Coronary artery (tissue), 2 donors: ENCODE measurements at regions not wholly inside any gene's neighbourhood (a gene's known extent, or its start where the extent isn't known, plus 50 kb on each side); places are given as distances from the start of the nearest gene placed in this dataset.

Source experiments
- DNase-seq: peaks from one replicate; pipeline ENCODE4 v3.0.0-alpha.2; 2017; ENCODE audit warnings: low spot score
- H3K27ac ChIP-seq, 2 donors: fragments of 200-600 bp; sonication (generic); one replicate each; pipeline ENCODE4 v1.5.1; 2016 to 2019
- H3K4me3 ChIP-seq: fragments of 200-600 bp; sonication (generic); 2 replicates; pipeline ENCODE4 v1.5.1; 2016; ENCODE audit warnings: mild to moderate bottlenecking, moderate library complexity
- TF ChIP-seq, protein P1 (sequence below): fragments of 200-600 bp; sonication (generic); IDR thresholded peaks from one replicate; pipeline ENCODE4 v1.5.1; 2019; ENCODE audit warnings: antibody characterized with exemption

DNA sequence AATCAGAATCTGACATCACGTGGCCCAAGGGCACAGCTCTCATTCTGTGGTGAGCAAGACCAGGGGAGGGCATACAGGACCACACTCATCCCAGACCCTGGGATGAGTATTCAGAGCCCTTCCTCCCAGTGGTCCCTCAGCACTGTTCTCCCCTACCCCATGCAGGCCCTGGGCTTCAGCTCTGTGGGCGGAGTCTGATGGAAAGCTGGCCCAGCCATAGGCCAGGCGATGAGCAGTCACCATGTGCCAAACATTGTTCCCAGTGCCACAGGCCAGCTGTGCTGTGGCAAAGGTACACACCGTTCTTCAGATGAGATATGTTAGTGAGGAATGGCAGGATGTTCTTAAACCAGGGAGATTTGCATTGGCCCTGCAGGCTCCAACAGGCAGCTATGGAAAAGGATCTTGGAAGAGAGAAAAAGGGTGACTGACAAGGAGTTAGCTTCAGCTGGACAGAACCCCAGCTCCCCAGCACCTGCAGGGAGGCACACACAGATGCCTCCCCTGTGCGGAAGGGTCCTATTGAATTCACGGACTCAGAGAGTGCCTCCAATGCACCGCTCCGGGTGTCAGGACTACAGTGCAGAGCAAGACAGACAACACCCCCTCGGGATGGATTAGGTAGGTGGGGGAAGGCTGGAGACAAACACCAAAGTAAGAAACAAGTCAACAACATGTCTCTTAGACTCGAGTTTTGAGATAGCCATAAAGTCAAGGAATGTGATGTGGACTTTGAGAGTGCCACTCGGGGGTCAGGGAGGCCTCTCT lies 596.0 kb upstream of the MGMT start:
- Histone ChIP-seq H3K4me3 (no peak overlapping the region), H3K27ac (no peak overlapping the region)
- TF ChIP-seq, protein P1, sequence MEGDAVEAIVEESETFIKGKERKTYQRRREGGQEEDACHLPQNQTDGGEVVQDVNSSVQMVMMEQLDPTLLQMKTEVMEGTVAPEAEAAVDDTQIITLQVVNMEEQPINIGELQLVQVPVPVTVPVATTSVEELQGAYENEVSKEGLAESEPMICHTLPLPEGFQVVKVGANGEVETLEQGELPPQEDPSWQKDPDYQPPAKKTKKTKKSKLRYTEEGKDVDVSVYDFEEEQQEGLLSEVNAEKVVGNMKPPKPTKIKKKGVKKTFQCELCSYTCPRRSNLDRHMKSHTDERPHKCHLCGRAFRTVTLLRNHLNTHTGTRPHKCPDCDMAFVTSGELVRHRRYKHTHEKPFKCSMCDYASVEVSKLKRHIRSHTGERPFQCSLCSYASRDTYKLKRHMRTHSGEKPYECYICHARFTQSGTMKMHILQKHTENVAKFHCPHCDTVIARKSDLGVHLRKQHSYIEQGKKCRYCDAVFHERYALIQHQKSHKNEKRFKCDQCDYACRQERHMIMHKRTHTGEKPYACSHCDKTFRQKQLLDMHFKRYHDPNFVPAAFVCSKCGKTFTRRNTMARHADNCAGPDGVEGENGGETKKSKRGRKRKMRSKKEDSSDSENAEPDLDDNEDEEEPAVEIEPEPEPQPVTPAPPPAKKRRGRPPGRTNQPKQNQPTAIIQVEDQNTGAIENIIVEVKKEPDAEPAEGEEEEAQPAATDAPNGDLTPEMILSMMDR, result no peak
- DNase-seq, result peak; percentile 57

DNA sequence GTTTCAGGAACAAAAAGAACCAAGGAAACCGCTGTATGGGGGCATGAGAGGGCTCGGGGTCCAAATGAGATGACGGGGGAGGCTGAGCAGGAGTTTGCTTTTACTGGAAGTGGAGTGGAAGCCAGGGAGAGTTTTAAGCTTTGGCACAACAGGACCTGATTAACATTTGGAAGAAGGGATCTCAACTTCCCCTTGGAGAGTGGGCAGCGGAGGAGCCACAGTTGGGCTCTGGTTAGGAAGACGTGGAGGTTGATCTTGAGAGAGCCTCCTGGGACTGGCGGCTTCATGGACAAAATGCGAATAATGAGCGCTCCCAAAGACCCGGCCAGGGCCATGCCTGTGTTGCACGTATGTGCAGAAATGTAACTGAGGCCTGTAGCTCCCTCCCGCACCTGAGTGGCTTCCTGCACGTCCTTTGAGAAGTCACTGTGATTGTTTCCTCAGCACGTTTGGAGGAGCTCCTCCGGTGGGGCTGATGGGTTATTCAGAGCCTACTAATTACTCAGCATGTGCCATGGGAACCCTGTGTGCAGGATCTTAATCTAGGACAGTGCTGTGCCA lies 595.3 kb upstream of the MGMT start:
- H3K27ac ChIP-seq, result no peak overlapping the region
- peak; percentile 66 for DNase-seq
- H3K4me3 ChIP-seq, result no peak overlapping the region
- TF ChIP-seq, protein P1, result no peak

DNA sequence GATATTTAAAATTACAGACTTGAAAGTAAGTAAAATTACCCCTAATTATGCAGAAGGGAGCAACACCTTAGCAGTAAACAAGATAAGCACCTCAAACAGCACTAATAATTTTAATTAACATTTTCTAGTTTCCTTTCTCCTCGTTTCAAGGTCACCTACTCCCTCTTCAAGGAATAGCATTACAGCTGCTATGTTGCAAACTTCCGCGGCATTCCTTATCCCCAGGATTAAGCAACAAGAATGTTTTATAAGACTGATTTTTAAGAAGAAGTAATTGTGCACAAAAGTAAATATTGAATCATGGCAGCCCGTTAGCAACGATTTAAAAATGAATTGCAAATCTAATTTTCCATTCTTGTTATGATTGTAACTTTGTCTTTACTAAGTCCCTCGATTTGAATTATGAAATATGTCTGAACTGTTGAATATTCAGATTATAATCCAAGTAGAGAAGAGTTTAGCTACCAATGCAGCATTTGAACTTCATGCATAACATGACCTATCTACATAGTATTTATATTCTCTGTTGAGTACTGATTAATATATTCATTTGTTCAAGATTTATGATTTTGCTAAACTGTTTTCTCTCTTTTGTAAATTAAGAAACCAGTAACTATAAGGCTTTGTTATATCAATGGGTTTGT lies 593.5 kb upstream of the MGMT start:
- no peak for DNase-seq
- Histone ChIP-seq H3K4me3 (no peak overlapping the region), H3K27ac (no peak overlapping the region)
- TF ChIP-seq, protein P1, result no peak

DNA sequence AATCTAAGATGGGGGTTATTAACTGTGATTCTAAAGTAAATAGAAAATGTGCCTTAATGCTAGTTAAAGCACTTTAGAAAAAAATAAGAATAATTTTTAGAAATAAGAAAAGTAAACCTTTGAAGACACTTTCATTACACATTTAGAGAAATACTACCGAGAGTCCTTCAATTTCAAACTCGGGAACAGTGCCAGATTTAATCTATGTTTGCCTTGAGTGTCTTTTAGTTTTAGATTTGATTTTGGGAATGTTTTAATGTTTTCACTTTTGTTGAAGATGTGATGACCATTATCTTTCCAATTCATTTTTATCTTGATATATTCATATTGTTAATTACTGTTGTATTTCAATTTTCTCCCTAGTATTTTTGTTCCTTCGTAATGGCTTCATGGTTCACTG lies 592.7 kb upstream of the MGMT start:
- H3K27ac ChIP-seq, result no peak overlapping the region
- DNase-seq, result no peak
- no peak overlapping the region for H3K4me3 ChIP-seq
- TF ChIP-seq, protein P1, result no peak

DNA sequence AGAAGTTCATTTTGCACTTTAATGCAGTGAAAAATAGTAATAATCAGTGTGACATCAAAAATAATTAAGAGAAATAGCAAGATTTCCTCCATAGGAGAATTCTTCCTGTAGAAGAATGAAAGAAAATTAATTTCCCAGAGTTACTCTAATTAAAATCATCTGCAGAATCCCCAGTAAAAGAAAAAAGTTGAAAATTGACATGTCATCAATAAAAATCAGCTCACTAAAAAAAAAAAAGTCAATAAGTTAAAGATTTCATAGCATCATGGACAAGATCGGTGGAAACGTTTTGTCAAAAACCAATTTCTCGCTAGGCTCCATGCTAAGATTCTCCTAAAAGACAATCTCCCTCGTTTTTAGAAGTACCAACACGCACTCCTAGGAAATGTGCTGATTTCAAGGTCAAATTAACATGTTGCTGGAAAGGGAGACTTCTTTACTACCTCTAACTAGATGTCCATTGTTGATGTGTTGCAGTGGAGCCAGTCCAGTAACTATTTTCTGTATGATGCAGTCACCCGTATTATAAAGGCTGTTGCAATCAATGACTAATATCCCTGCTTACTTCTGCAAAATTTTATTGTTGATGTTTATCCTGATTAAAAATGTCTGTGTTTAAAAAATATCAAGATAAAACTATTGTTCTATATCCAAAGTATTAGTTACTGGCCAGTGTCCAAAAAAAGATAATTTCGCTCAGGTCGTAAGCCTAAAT lies 591.9 kb upstream of the MGMT start:
- DNase-seq, result no peak
- TF ChIP-seq, protein P1, result no peak
- Histone ChIP-seq H3K4me3 (no peak overlapping the region), H3K27ac (no peak overlapping the region)

DNA sequence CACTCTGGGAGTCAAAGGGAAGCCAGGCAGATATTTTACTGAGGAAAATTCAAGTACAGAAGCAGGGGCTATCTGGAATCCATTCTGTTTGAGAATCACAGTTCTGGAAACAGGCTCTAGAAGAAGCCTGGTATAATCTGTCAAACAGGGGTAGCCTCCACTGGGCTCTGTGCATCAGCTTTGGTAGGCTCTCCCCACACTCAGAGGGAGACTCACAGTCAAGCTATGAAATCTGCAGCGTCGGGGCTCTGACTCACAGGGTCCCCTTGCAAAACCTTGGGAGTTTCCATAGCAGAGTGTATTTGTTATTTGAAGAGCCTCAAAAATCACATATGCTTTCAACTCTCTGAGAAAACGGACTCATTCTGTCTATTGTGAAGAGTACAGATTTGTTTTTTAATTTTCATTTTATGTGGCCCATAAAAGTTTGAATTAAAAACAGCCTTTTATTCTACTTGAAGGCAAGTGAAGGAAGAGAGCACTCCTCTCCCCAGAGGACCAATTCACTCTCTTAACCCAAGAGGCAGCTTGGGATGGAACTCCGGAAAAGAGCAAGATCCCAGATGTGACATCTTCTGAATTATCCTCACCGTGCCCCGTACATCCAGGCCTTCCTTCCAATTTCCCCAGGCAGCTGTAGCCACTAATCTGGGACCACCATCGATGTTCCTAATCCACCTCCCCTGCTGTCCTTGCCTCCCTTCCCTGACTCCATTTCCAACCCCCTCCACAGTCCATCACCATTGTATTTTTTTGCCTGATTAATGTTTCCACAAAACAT lies 590.9 kb upstream of the MGMT start:
- TF ChIP-seq, protein P1, result no peak
- Histone ChIP-seq H3K4me3 (no peak overlapping the region), H3K27ac (peak overlapping the region in 1 of 2 donors; percentile 65)
- DNase-seq, result peak; percentile 73
